Hepatocyte (in vitro differentiated cells): ENCODE measurements at regions not wholly inside any gene's neighbourhood (a gene's known extent, or its start where the extent isn't known, plus 50 kb on each side); places are given as distances from the start of the nearest gene placed in this dataset.

Experiments used
- DNase-seq: peaks from one replicate; pipeline ENCODE4 v3.0.0-alpha.2; 2016; ENCODE audit warnings: low spot score
- H2AFZ ChIP-seq: fragments of 200-600 bp; sonication (generic); 2 replicates; pipeline ENCODE4 v1.6.0; 2016; ENCODE audit warnings: antibody characterized with exemption, mild to moderate bottlenecking
- H3K27ac ChIP-seq: fragments of 200-600 bp; sonication (generic); 2 replicates; pipeline ENCODE4 v1.5.1; 2016; ENCODE audit warnings: mild to moderate bottlenecking
- H3K27me3 ChIP-seq: fragments of 200-600 bp; sonication (generic); 2 replicates; pipeline ENCODE4 v1.6.1; 2016
- H3K36me3 ChIP-seq: fragments of 200-600 bp; sonication (generic); replicated peaks from 2 replicates; pipeline ENCODE4 v1.5.1; 2016; ENCODE audit warnings: low read depth; ENCODE audit not compliant: insufficient read depth
- H3K4me1 ChIP-seq: fragments of 200-600 bp; sonication (generic); 2 replicates; pipeline ENCODE4 v1.5.1; 2016; ENCODE audit warnings: mild to moderate bottlenecking, moderate library complexity; ENCODE audit not compliant: insufficient read depth
- H3K4me2 ChIP-seq: fragments of 200-600 bp; sonication (generic); 2 replicates; pipeline ENCODE4 v1.6.0; 2016
- H3K4me3 ChIP-seq: fragments of 200-600 bp; sonication (generic); 2 replicates; pipeline ENCODE4 v1.5.1; 2016; ENCODE audit warnings: mild to moderate bottlenecking
- H3K79me2 ChIP-seq: fragments of 200-600 bp; sonication (generic); 2 replicates; pipeline ENCODE4 v1.6.0; 2017; ENCODE audit warnings: mild to moderate bottlenecking
- H3K9me2 ChIP-seq: fragments of 200-600 bp; sonication (generic); replicated peaks from 2 replicates; pipeline ENCODE4 v1.6.0; 2017; ENCODE audit warnings: mild to moderate bottlenecking; ENCODE audit not compliant: insufficient read depth
- H3K9me3 ChIP-seq: fragments of 200-600 bp; sonication (generic); 2 replicates; pipeline ENCODE4 v1.5.1; 2016; ENCODE audit warnings: low read depth, mild to moderate bottlenecking
- H4K20me1 ChIP-seq: fragments of 200-600 bp; sonication (generic); 2 replicates; pipeline ENCODE4 v1.6.0; 2016; ENCODE audit warnings: mild to moderate bottlenecking; ENCODE audit not compliant: insufficient read depth, poor library complexity, severe bottlenecking
- EZH2 ChIP-seq: fragments of 200-600 bp; sonication (generic); IDR thresholded peaks from 2 replicates; pipeline ENCODE4 v1.6.1; 2016; ENCODE audit warnings: antibody characterized with exemption, mild to moderate bottlenecking, borderline replicate concordance
- EZH2phosphoT487 ChIP-seq: fragments of 200-600 bp; sonication (generic); IDR thresholded peaks from one replicate; pipeline ENCODE4 v1.6.1; 2018; ENCODE audit warnings: antibody characterized with exemption, mild to moderate bottlenecking, low read depth, moderate library complexity; ENCODE audit not compliant: unreplicated experiment, severe bottlenecking
- WGBS: methylation state at CpG from one replicate; pipeline ENCODE4 v1.1.6; 2016; ENCODE audit warnings: low lambda C conversion rate; ENCODE audit errors: missing lambda C conversion rate; 5-methylcytosine and 5-hydroxymethylcytosine counted together
- TF ChIP-seq, protein P1 (sequence below): fragments of 200-600 bp; sonication (generic); IDR thresholded peaks from 2 replicates; pipeline ENCODE4 v1.5.1; 2016; ENCODE audit warnings: antibody characterized with exemption, mild to moderate bottlenecking; ENCODE audit not compliant: poor library complexity

GRCh38 chr13:34772206-34772605 is 169.9 kb upstream of the NBEA start:
- H3K27me3 ChIP-seq: no peaks in the 10 kb centered on the region
- no peaks in the 10 kb centered on the region for H3K9me3 ChIP-seq
- 16% methylated on average over 2 of the region's 2 CpGs for WGBS
- H3K27ac ChIP-seq: no peak overlapping the region
- no peaks in the 10 kb centered on the region for H3K36me3 ChIP-seq
- peaks cover 7% of the 10 kb centered on the region for H3K4me1 ChIP-seq
- no peak overlapping the region for H3K4me3 ChIP-seq
- DNase-seq: no peak
- no peaks in the 10 kb centered on the region for H4K20me1 ChIP-seq
- no peak overlapping the region for H3K4me2 ChIP-seq
- H2AFZ ChIP-seq: no peak overlapping the region
- no peaks in the 10 kb centered on the region for H3K79me2 ChIP-seq
- H3K9me2 ChIP-seq: no peaks in the 10 kb centered on the region
- TF ChIP-seq, protein P1, sequence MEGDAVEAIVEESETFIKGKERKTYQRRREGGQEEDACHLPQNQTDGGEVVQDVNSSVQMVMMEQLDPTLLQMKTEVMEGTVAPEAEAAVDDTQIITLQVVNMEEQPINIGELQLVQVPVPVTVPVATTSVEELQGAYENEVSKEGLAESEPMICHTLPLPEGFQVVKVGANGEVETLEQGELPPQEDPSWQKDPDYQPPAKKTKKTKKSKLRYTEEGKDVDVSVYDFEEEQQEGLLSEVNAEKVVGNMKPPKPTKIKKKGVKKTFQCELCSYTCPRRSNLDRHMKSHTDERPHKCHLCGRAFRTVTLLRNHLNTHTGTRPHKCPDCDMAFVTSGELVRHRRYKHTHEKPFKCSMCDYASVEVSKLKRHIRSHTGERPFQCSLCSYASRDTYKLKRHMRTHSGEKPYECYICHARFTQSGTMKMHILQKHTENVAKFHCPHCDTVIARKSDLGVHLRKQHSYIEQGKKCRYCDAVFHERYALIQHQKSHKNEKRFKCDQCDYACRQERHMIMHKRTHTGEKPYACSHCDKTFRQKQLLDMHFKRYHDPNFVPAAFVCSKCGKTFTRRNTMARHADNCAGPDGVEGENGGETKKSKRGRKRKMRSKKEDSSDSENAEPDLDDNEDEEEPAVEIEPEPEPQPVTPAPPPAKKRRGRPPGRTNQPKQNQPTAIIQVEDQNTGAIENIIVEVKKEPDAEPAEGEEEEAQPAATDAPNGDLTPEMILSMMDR: no peak
- no peak for TF ChIP-seq EZH2
- TF ChIP-seq EZH2phosphoT487: no peak

- no peak for DNase-seq
- Histone ChIP-seq H3K79me2 (no peaks in the 10 kb centered on the region), H3K4me3 (no peak overlapping the region), H2AFZ (no peak overlapping the region), H3K36me3 (no peaks in the 10 kb centered on the region), H3K27me3 (no peaks in the 10 kb centered on the region), H3K4me1 (peaks cover 7% of the 10 kb centered on the region), H4K20me1 (no peaks in the 10 kb centered on the region), H3K9me3 (no peaks in the 10 kb centered on the region), H3K9me2 (no peaks in the 10 kb centered on the region), H3K4me2 (no peak overlapping the region), H3K27ac (no peak overlapping the region)
- TF ChIP-seq EZH2: no peak
- no peak for TF ChIP-seq EZH2phosphoT487
- TF ChIP-seq, protein P1: no peak
- WGBS: 66% methylated on average over 3 of the region's 3 CpGs
Measured at GRCh38 chr13:34772881-34773280, 169.2 kb upstream of the NBEA start.

GRCh38 chr13:34776390-34776981 is 165.6 kb upstream of the NBEA start:
- Histone ChIP-seq H3K9me3 (no peaks in the 10 kb centered on the region), H3K4me3 (no peak overlapping the region), H2AFZ (no peak overlapping the region), H3K27ac (no peak overlapping the region), H3K79me2 (no peaks in the 10 kb centered on the region), H3K36me3 (no peaks in the 10 kb centered on the region), H3K27me3 (no peaks in the 10 kb centered on the region), H4K20me1 (no peaks in the 10 kb centered on the region), H3K4me2 (no peak overlapping the region), H3K4me1 (peaks cover 6% of the 10 kb centered on the region), H3K9me2 (no peaks in the 10 kb centered on the region)
- DNase-seq: no peak
- TF ChIP-seq, protein P1: no peak
- TF ChIP-seq EZH2 (no peak), EZH2phosphoT487 (no peak)
- 79% methylated on average over 2 of the region's 2 CpGs for WGBS
